Adrenal gland (tissue), 5 donors: ENCODE measurements at regions not wholly inside any gene's neighbourhood (a gene's known extent, or its start where the extent isn't known, plus 50 kb on each side); places are given as distances from the start of the nearest gene placed in this dataset.

Source experiments
- CTCF ChIP-seq, 6 experiments: fragments of 450-650 bp in 4 of 6; fragments of 200-600 bp in 2 of 6; sonication (generic) in 1 of 6; IDR thresholded peaks; 1 replicate in 5 of 6; 2 replicates in 1 of 6; pipeline versions ENCODE4 v1.5.1 to v1.8.0; 2016 to 2021; ENCODE audit warnings: antibody characterized with exemption in 6 of 6, mild to moderate bottlenecking in 2 of 6, moderate library complexity in 1 of 6
- POLR2A ChIP-seq, 2 donors: fragments of 450-650 bp; IDR thresholded peaks; one replicate each; pipeline ENCODE4 v1.6.1; 2017; ENCODE audit warnings: antibody characterized with exemption in 2 of 2, mild to moderate bottlenecking in 2 of 2, moderate library complexity in 1 of 2
- donor health status: DM: no; HTN: no; CAD: no.

GRCh38 chr15:57827971-57828370, 121.5 kb downstream of the POLR2M start:
- TF ChIP-seq CTCF (IDR thresholded peaks at IDR 0.05) (no peak), POLR2A (IDR thresholded peaks at IDR 0.05) (no peak)
